ENCODE measurements at regions not wholly inside any gene's neighbourhood (a gene's known extent, or its start where the extent isn't known, plus 50 kb on each side); places are given as distances from the start of the nearest gene placed in this dataset.

GRCh38 chr4:123877551-123877950 lies 481.0 kb downstream of the SPRY1 start:
- TF ChIP-seq CTCF (IDR thresholded peaks at IDR 0.05; ENCODE audit: low read length) (no peak), EZH2 (optimal IDR thresholded peaks at IDR 0.05; ENCODE audit: low read depth, low read length) (no peak)

All from MM.1S (cell line).